ENCODE measurements at regions not wholly inside any gene's neighbourhood (a gene's known extent, or its start where the extent isn't known, plus 50 kb on each side); places are given as distances from the start of the nearest gene placed in this dataset.

DNA sequence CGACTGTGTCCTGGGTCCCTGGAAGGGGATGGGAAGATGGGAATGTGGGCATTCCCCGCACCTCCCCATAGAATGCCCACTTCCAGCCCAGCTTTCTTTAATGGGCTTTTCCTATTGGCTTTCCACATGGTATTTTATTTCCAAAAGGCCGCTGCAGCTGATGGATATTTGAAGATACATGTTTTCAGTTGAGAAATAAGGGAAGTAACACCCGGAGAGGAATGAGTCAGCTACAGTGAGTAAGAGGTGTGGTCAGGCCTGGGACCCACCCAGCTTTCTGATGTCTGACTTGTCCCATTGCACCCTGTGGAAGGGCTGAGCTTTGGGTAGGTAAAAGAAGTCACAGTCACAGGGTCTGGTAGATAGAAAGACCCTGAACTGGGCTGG is 476.9 kb downstream of the MIAT start:
- DNase-seq (ENCODE audit: extremely low read depth, insufficient read length): peak; percentile 12
- H3K4me3 ChIP-seq (replicated peaks; ENCODE audit: low read depth, low read length): no peak overlapping the region
- no peaks in the 10 kb centered on the region; the same call in 1 of the 2 replicates for H3K27me3 ChIP-seq (replicated peaks; ENCODE audit: control insufficient read depth, insufficient read depth, low read length)

DNA sequence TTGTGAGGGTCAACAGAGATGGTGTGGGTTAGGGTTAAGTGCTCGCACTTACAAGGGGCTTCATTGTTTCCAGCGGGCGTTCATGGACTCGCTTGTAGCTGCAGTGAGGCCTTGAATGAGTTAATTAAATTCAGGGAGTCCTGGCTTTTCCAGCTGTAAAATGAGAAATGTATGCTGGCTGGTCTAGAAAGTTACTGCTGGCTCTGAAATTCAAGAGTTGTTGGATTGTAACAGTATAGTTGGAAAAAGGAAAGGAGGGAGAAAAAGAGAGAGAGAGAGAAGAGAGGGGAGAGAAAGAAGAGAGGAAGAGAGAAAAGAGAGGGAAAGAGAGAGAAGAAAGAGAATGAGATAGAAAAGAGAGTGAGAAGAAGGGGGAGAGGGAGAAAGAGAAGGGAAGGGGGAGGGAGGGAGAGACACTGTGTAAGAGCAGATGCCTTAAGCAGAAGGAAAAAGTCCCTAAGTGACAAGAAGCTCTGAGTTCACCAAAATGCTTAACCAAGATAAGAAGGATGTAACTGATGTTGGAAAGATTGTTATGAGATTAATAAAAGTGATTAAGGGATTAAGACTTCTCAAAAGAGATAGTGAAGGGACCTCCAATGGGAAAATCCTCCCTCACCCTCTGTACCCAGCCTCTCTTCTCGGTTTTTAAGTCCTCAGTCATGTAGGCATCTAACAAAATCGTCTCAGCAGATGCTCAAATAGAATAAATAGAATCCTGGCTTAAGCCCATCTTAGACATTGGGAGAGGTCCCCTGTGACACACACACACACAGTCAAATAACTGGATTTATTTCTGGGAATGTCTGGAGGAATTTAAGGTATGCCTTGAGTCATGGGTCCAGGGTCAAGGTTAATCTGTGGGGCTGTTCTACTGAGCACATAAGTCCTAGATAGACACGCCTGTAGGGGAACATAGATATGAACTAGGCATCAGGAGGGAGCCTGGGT is 477.9 kb downstream of the MIAT start:
- TF ChIP-seq, protein P1, sequence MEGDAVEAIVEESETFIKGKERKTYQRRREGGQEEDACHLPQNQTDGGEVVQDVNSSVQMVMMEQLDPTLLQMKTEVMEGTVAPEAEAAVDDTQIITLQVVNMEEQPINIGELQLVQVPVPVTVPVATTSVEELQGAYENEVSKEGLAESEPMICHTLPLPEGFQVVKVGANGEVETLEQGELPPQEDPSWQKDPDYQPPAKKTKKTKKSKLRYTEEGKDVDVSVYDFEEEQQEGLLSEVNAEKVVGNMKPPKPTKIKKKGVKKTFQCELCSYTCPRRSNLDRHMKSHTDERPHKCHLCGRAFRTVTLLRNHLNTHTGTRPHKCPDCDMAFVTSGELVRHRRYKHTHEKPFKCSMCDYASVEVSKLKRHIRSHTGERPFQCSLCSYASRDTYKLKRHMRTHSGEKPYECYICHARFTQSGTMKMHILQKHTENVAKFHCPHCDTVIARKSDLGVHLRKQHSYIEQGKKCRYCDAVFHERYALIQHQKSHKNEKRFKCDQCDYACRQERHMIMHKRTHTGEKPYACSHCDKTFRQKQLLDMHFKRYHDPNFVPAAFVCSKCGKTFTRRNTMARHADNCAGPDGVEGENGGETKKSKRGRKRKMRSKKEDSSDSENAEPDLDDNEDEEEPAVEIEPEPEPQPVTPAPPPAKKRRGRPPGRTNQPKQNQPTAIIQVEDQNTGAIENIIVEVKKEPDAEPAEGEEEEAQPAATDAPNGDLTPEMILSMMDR (IDR thresholded peaks at IDR 0.05; ENCODE audit: insufficient read depth, low read length, poor library complexity, severe bottlenecking): no peak
- H3K4me3 ChIP-seq (replicated peaks; ENCODE audit: low read depth, low read length): no peak overlapping the region
- H3K36me3 ChIP-seq (ENCODE audit: control insufficient read depth, insufficient read depth, low read length): no peaks in the 10 kb centered on the region
- DNase-seq (ENCODE audit: extremely low read depth, insufficient read length): no peak
- H3K27me3 ChIP-seq (replicated peaks; ENCODE audit: control insufficient read depth, insufficient read depth, low read length): no peaks in the 10 kb centered on the region; the same call in 1 of the 2 replicates

More for the DNA sequence above, 476.9 kb downstream of the MIAT start:
- TF ChIP-seq, protein P1 (IDR thresholded peaks at IDR 0.05; ENCODE audit: insufficient read depth, low read length, poor library complexity, severe bottlenecking): no peak
- H3K36me3 ChIP-seq (ENCODE audit: control insufficient read depth, insufficient read depth, low read length): no peaks in the 10 kb centered on the region

DNA sequence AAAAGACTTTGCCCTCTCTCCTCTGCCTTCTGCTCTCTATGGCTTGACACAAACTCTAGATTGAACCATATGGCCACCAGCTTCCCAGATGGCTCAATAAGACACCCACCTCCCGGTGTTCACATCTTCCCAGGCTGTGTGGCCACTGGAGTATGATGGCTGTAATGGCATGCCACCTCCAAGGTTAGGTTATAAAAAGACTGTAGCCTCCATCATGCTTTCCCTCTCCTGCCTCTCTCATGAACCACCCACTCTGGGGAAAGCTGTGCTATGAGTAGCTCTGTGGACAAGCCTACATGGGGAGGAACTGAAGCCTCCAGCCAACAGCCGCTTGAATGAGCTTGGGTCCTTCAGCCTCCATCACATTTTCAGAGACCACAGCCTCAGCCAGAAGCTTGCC is 479.2 kb downstream of the MIAT start:
- H3K27me3 ChIP-seq (replicated peaks; ENCODE audit: control insufficient read depth, insufficient read depth, low read length): no peaks in the 10 kb centered on the region; the same call in 1 of the 2 replicates
- DNase-seq (ENCODE audit: extremely low read depth, insufficient read length): no peak
- TF ChIP-seq, protein P1 (IDR thresholded peaks at IDR 0.05; ENCODE audit: insufficient read depth, low read length, poor library complexity, severe bottlenecking): no peak
- H3K4me3 ChIP-seq (replicated peaks; ENCODE audit: low read depth, low read length): no peak overlapping the region
- H3K36me3 ChIP-seq (ENCODE audit: control insufficient read depth, insufficient read depth, low read length): no peaks in the 10 kb centered on the region

DNA sequence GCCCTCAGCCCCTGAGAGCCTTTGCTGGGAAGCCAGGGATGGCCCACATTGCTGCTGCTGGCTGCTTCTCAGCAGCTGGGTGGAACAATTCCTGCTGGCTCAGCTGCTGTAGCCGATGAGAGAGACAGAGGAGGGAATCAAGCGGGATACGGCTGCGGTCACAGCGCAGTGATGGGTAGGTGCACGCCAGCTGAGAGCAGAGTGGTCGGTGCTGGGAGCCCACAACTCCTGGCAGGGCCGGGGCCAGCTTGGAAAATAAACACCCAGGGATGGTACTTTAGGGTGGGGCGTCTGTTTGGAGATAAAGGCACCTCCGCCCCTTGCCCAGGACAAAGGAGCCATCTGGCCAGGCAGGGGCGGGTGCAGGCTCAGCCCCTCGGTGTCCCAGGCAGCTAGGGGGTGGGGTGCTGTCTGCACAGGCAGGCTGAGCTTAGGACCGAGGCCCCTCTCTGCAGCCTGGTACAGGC is 480.5 kb downstream of the MIAT start:
- TF ChIP-seq, protein P1 (IDR thresholded peaks at IDR 0.05; ENCODE audit: insufficient read depth, low read length, poor library complexity, severe bottlenecking): no peak
- DNase-seq (ENCODE audit: extremely low read depth, insufficient read length): no peak
- Histone ChIP-seq H3K27me3 (replicated peaks; ENCODE audit: control insufficient read depth, insufficient read depth, low read length) (no peaks in the 10 kb centered on the region; the same call in 1 of the 2 replicates), H3K4me3 (replicated peaks; ENCODE audit: low read depth, low read length) (no peak overlapping the region), H3K36me3 (ENCODE audit: control insufficient read depth, insufficient read depth, low read length) (no peaks in the 10 kb centered on the region)

DNA sequence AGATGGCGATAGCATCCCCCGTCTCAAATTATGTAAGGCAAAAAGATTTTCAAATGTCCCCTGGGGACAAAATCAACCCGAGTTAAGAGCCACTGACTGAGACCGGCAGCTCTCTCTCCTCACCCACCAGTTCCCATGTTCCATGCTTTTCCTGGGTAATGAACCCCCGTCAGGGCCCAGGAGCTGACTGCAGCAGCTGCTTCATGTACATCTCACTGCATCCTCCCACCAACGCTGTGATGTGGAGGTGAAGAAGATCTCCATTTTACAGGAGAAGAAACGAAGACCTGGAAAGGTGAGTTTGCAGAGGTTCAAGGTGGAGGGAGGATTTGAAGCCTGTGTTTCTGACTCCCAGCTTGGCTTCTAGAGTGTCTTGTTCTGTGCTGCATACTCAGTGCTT is 481.1 kb downstream of the MIAT start:
- TF ChIP-seq, protein P1 (IDR thresholded peaks at IDR 0.05; ENCODE audit: insufficient read depth, low read length, poor library complexity, severe bottlenecking): no peak
- no peak for DNase-seq (ENCODE audit: extremely low read depth, insufficient read length)
- Histone ChIP-seq H3K4me3 (replicated peaks; ENCODE audit: low read depth, low read length) (no peak overlapping the region), H3K36me3 (ENCODE audit: control insufficient read depth, insufficient read depth, low read length) (no peaks in the 10 kb centered on the region), H3K27me3 (replicated peaks; ENCODE audit: control insufficient read depth, insufficient read depth, low read length) (no peaks in the 10 kb centered on the region; the same call in 1 of the 2 replicates)

Data from GM06990 (cell line).